Mucosa of rectum (tissue), 2 donors: ENCODE measurements at regions not wholly inside any gene's neighbourhood (a gene's known extent, or its start where the extent isn't known, plus 50 kb on each side); places are given as distances from the start of the nearest gene placed in this dataset.

Source experiments
- H3K27ac ChIP-seq, 2 donors: one replicate each; pipeline ENCODE4 v1.7.0; 2013; ENCODE audit warnings: inconsistent platforms in 2 of 2, low read depth in 2 of 2, low read length in 2 of 2
- H3K27me3 ChIP-seq, 2 donors: one replicate each; pipeline ENCODE4 v1.7.0; 2013; ENCODE audit warnings: low read length in 2 of 2; ENCODE audit not compliant: control insufficient read depth in 2 of 2, insufficient read depth in 2 of 2
- H3K36me3 ChIP-seq, 2 donors: one replicate each; pipeline ENCODE4 v1.7.0; 2013; ENCODE audit warnings: low read length in 2 of 2; ENCODE audit not compliant: control insufficient read depth in 2 of 2, insufficient read depth in 2 of 2
- H3K4me1 ChIP-seq, 2 donors: one replicate each; pipeline ENCODE4 v1.7.0; 2013; ENCODE audit warnings: low read length in 2 of 2, mild to moderate bottlenecking in 1 of 2; ENCODE audit not compliant: control insufficient read depth in 2 of 2, insufficient read depth in 2 of 2
- H3K4me3 ChIP-seq, 2 donors: one replicate each; pipeline ENCODE4 v1.7.0; 2013; ENCODE audit warnings: low read length in 2 of 2
- H3K9ac ChIP-seq, 2 donors: one replicate each; pipeline ENCODE4 v1.7.0; 2013; ENCODE audit warnings: low read length in 2 of 2, low read depth in 1 of 2, mild to moderate bottlenecking in 1 of 2
- H3K9me3 ChIP-seq, 2 donors: one replicate each; pipeline ENCODE4 v1.7.0; 2013; ENCODE audit warnings: low read length in 2 of 2; ENCODE audit not compliant: control insufficient read depth in 2 of 2
- donor health status: healthy.
- donor health status: Normal muscosa, but diverticular disease.

GRCh38 chr10:4654496-4654895 is 171.5 kb upstream of the AKR1E2 start:
- H3K36me3 ChIP-seq: no peaks in the 10 kb centered on the region
- H3K9ac ChIP-seq: no peak overlapping the region
- H3K9me3 ChIP-seq: no peaks in the 10 kb centered on the region
- H3K27ac ChIP-seq: no peak overlapping the region
- H3K4me3 ChIP-seq: no peak overlapping the region
- H3K27me3 ChIP-seq: no peaks in the 10 kb centered on the region
- H3K4me1 ChIP-seq: peaks cover 0 to 3% of the 10 kb centered on the region in 2 donors

- H3K36me3 ChIP-seq: no peaks in the 10 kb centered on the region
- H3K9me3 ChIP-seq: no peaks in the 10 kb centered on the region
- no peak overlapping the region for H3K4me3 ChIP-seq
- H3K4me1 ChIP-seq: peaks cover 0 to 3% of the 10 kb centered on the region in 2 donors
- no peak overlapping the region for H3K9ac ChIP-seq
- H3K27ac ChIP-seq: no peak overlapping the region
- no peaks in the 10 kb centered on the region for H3K27me3 ChIP-seq
These were observed 172.8 kb upstream of the AKR1E2 start for GRCh38 chr10:4653160-4653559.

GRCh38 chr10:4652111-4653010 is 173.6 kb upstream of the AKR1E2 start:
- Histone ChIP-seq H3K9ac (no peak overlapping the region), H3K4me1 (peaks cover 0 to 3% of the 10 kb centered on the region in 2 donors), H3K9me3 (no peaks in the 10 kb centered on the region), H3K36me3 (no peaks in the 10 kb centered on the region), H3K4me3 (no peak overlapping the region), H3K27ac (no peak overlapping the region), H3K27me3 (no peaks in the 10 kb centered on the region)

- no peak overlapping the region for H3K9ac ChIP-seq
- no peaks in the 10 kb centered on the region for H3K36me3 ChIP-seq
- H3K9me3 ChIP-seq: no peaks in the 10 kb centered on the region
- H3K27ac ChIP-seq: no peak overlapping the region
- H3K4me1 ChIP-seq: peaks cover 0 to under 1% of the 10 kb centered on the region in 2 donors
- no peak overlapping the region for H3K4me3 ChIP-seq
- H3K27me3 ChIP-seq: no peaks in the 10 kb centered on the region
These were observed 174.5 kb upstream of the AKR1E2 start for GRCh38 chr10:4651404-4652037.

- Histone ChIP-seq H3K9me3 (no peaks in the 10 kb centered on the region), H3K9ac (no peak overlapping the region), H3K36me3 (no peaks in the 10 kb centered on the region), H3K4me3 (no peak overlapping the region), H3K4me1 (no peaks in the 10 kb centered on the region), H3K27ac (no peak overlapping the region), H3K27me3 (no peaks in the 10 kb centered on the region)
These were observed 175.4 kb upstream of the AKR1E2 start for GRCh38 chr10:4650582-4650981.

- H3K9ac ChIP-seq: no peak overlapping the region
- H3K27ac ChIP-seq: no peak overlapping the region
- no peaks in the 10 kb centered on the region for H3K4me1 ChIP-seq
- no peaks in the 10 kb centered on the region for H3K36me3 ChIP-seq
- H3K9me3 ChIP-seq: no peaks in the 10 kb centered on the region
- no peak overlapping the region for H3K4me3 ChIP-seq
- H3K27me3 ChIP-seq: no peaks in the 10 kb centered on the region
These were observed 176.0 kb upstream of the AKR1E2 start for GRCh38 chr10:4649886-4650508.

GRCh38 chr10:4649471-4649870 is 176.5 kb upstream of the AKR1E2 start:
- no peak overlapping the region for H3K9ac ChIP-seq
- H3K27me3 ChIP-seq: no peaks in the 10 kb centered on the region
- no peaks in the 10 kb centered on the region for H3K9me3 ChIP-seq
- no peaks in the 10 kb centered on the region for H3K36me3 ChIP-seq
- H3K27ac ChIP-seq: no peak overlapping the region
- no peak overlapping the region for H3K4me3 ChIP-seq
- no peaks in the 10 kb centered on the region for H3K4me1 ChIP-seq

GRCh38 chr10:4648999-4649398 is 177.0 kb upstream of the AKR1E2 start:
- Histone ChIP-seq H3K4me1 (no peaks in the 10 kb centered on the region), H3K27ac (no peak overlapping the region), H3K9ac (no peak overlapping the region), H3K4me3 (no peak overlapping the region), H3K27me3 (no peaks in the 10 kb centered on the region), H3K9me3 (no peaks in the 10 kb centered on the region), H3K36me3 (no peaks in the 10 kb centered on the region)

GRCh38 chr10:4647109-4647785 is 178.8 kb upstream of the AKR1E2 start:
- Histone ChIP-seq H3K9ac (no peak overlapping the region), H3K9me3 (no peaks in the 10 kb centered on the region), H3K27me3 (no peaks in the 10 kb centered on the region), H3K4me3 (no peak overlapping the region), H3K27ac (no peak overlapping the region), H3K36me3 (no peaks in the 10 kb centered on the region), H3K4me1 (no peaks in the 10 kb centered on the region)

- Histone ChIP-seq H3K4me1 (no peaks in the 10 kb centered on the region), H3K4me3 (no peak overlapping the region), H3K27ac (no peak overlapping the region)
These were observed 179.5 kb upstream of the AKR1E2 start for GRCh38 chr10:4646547-4646946.

More at GRCh38 chr10:4646547-4646946, 179.5 kb upstream of the AKR1E2 start:
- no peaks in the 10 kb centered on the region for H3K36me3 ChIP-seq
- H3K9ac ChIP-seq: no peak overlapping the region
- no peaks in the 10 kb centered on the region for H3K27me3 ChIP-seq
- H3K9me3 ChIP-seq: no peaks in the 10 kb centered on the region
